GM08714 (cell line): ENCODE measurements at regions not wholly inside any gene's neighbourhood (a gene's known extent, or its start where the extent isn't known, plus 50 kb on each side); places are given as distances from the start of the nearest gene placed in this dataset.

ENCODE experiments used
- H3K4me3 ChIP-seq: fragments of 200-500 bp; sonication (Bioruptor generic); 2 replicates; pipeline ENCODE4 v1.5.1; 2014; ENCODE audit warnings: mild to moderate bottlenecking, low read length, inconsistent platforms
- ZNF274 ChIP-seq: IDR thresholded peaks from 2 replicates; pipeline ENCODE4 v1.6.1; 2012; ENCODE audit warnings: mild to moderate bottlenecking, low read depth, low read length

GRCh38 chr18:28712796-28713425 is 536.0 kb upstream of the CDH2 start:
- H3K4me3 ChIP-seq: no peak overlapping the region
- TF ChIP-seq ZNF274: no peak

- H3K4me3 ChIP-seq: no peak overlapping the region
- TF ChIP-seq ZNF274: no peak
Measured at GRCh38 chr18:28712172-28712571, 535.2 kb upstream of the CDH2 start.

- TF ChIP-seq ZNF274: no peak
- H3K4me3 ChIP-seq: no peak overlapping the region
Measured at GRCh38 chr18:28711096-28711495, 534.2 kb upstream of the CDH2 start.

- TF ChIP-seq ZNF274: no peak
- no peak overlapping the region for H3K4me3 ChIP-seq
Measured at GRCh38 chr18:28707006-28707405, 530.1 kb upstream of the CDH2 start.

GRCh38 chr18:28706397-28706796 is 529.5 kb upstream of the CDH2 start:
- no peak overlapping the region for H3K4me3 ChIP-seq
- no peak for TF ChIP-seq ZNF274

- H3K4me3 ChIP-seq: no peak overlapping the region
- no peak for TF ChIP-seq ZNF274
Measured at GRCh38 chr18:28705482-28705881, 528.6 kb upstream of the CDH2 start.

- H3K4me3 ChIP-seq: no peak overlapping the region
- no peak for TF ChIP-seq ZNF274
Measured at GRCh38 chr18:28692337-28692736, 515.4 kb upstream of the CDH2 start.

GRCh38 chr18:28691496-28691840 is 514.5 kb upstream of the CDH2 start:
- no peak for TF ChIP-seq ZNF274
- H3K4me3 ChIP-seq: no peak overlapping the region

GRCh38 chr18:28690836-28691495 is 514.0 kb upstream of the CDH2 start:
- no peak for TF ChIP-seq ZNF274

GRCh38 chr18:28690100-28690499 is 513.2 kb upstream of the CDH2 start:
- TF ChIP-seq ZNF274: no peak
- no peak overlapping the region for H3K4me3 ChIP-seq

More at GRCh38 chr18:28690836-28691495, 514.0 kb upstream of the CDH2 start:
- no peak overlapping the region for H3K4me3 ChIP-seq

GRCh38 chr18:28689588-28689987 is 512.7 kb upstream of the CDH2 start:
- no peak for TF ChIP-seq ZNF274
- H3K4me3 ChIP-seq: no peak overlapping the region

GRCh38 chr18:28684746-28685355 is 507.9 kb upstream of the CDH2 start:
- TF ChIP-seq ZNF274: no peak
- no peak overlapping the region for H3K4me3 ChIP-seq

- TF ChIP-seq ZNF274: no peak
- H3K4me3 ChIP-seq: no peak overlapping the region
Measured at GRCh38 chr18:28682912-28683311, 506.0 kb upstream of the CDH2 start.

- TF ChIP-seq ZNF274: no peak
- H3K4me3 ChIP-seq: no peak overlapping the region
Measured at GRCh38 chr18:28669165-28669564, 492.2 kb upstream of the CDH2 start.

GRCh38 chr18:28666216-28666615 is 489.3 kb upstream of the CDH2 start:
- no peak for TF ChIP-seq ZNF274

More at GRCh38 chr18:28666216-28666615, 489.3 kb upstream of the CDH2 start:
- no peak overlapping the region for H3K4me3 ChIP-seq
